Activated CD8-positive, alpha-beta T cell treated with anti-CD3 and anti-CD28 coated beads for 36 hours (primary cell): ENCODE measurements at regions not wholly inside any gene's neighbourhood (a gene's known extent, or its start where the extent isn't known, plus 50 kb on each side); places are given as distances from the start of the nearest gene placed in this dataset.

Experiments used
- ATAC-seq: fragments of 200-7000 bp; cut with Tn5 transposase; one replicate; pipeline ENCODE4 v1.10.0; 2021; ENCODE audit warnings: mild to moderate bottlenecking, moderate library complexity
- CTCF ChIA-PET: fragments of 350-600 bp; sonication (Branson Sonifier 250); formaldehyde crosslinking; loops from one replicate; lab custom pipeline; 2021; ENCODE audit warnings: antibody characterized with exemption; lab: Charles Lee
- POLR2A ChIA-PET: fragments of 350-600 bp; sonication (Branson Sonifier 250); formaldehyde crosslinking; loops from one replicate; lab custom pipeline; 2021; ENCODE audit warnings: antibody characterized with exemption; lab: Charles Lee
- DNase-seq: peaks from one replicate; pipeline ENCODE4 v3.0.0-alpha.2; 2020
- H3K27ac Mint-ChIP-seq: one replicate; pipeline ENCODE4 v1.8.0; 2021; ENCODE audit warnings: mild to moderate bottlenecking, mixed read lengths
- H3K27me3 Mint-ChIP-seq: one replicate; pipeline ENCODE4 v1.8.0; 2021; ENCODE audit warnings: mixed read lengths
- H3K36me3 Mint-ChIP-seq: one replicate; pipeline ENCODE4 v1.8.0; 2021; ENCODE audit warnings: low read depth, mixed read lengths
- H3K4me1 Mint-ChIP-seq: one replicate; pipeline ENCODE4 v1.8.0; 2021; ENCODE audit warnings: low read depth, mixed read lengths
- H3K4me3 Mint-ChIP-seq: one replicate; pipeline ENCODE4 v1.8.0; 2021; ENCODE audit warnings: mild to moderate bottlenecking, moderate library complexity, mixed read lengths
- H3K9me3 Mint-ChIP-seq: one replicate; pipeline ENCODE4 v1.8.0; 2021; ENCODE audit warnings: mixed read lengths
- intact Hi-C: fragments of 100-400 bp; cut with micrococcal nuclease; formaldehyde crosslinking; loops from one replicate; pipeline ENCODE4 v1.10.0; 2022
- TF ChIP-seq, protein P1 (sequence below): fragments of 200-600 bp; IDR thresholded peaks from one replicate; pipeline ENCODE4 v1.8.0; 2022; ENCODE audit warnings: antibody characterized with exemption, mild to moderate bottlenecking

GRCh38 chr7:52669031-52669430 is 366.4 kb upstream of the POM121L12 start:
- POLR2A ChIA-PET = no interaction called here
- DNase-seq (no peak), ATAC-seq (no peak)
- intact Hi-C loops = no loop called here
- peaks cover 7% of the 10 kb centered on the region for H3K9me3 Mint-ChIP-seq
- CTCF ChIA-PET = no interaction called here
- no peak overlapping the region for H3K27ac Mint-ChIP-seq
- H3K27me3 Mint-ChIP-seq = no peaks in the 10 kb centered on the region
- H3K4me1 Mint-ChIP-seq = no peaks in the 10 kb centered on the region
- no peak overlapping the region for H3K4me3 Mint-ChIP-seq
- no peaks in the 10 kb centered on the region for H3K36me3 Mint-ChIP-seq
- TF ChIP-seq, protein P1, sequence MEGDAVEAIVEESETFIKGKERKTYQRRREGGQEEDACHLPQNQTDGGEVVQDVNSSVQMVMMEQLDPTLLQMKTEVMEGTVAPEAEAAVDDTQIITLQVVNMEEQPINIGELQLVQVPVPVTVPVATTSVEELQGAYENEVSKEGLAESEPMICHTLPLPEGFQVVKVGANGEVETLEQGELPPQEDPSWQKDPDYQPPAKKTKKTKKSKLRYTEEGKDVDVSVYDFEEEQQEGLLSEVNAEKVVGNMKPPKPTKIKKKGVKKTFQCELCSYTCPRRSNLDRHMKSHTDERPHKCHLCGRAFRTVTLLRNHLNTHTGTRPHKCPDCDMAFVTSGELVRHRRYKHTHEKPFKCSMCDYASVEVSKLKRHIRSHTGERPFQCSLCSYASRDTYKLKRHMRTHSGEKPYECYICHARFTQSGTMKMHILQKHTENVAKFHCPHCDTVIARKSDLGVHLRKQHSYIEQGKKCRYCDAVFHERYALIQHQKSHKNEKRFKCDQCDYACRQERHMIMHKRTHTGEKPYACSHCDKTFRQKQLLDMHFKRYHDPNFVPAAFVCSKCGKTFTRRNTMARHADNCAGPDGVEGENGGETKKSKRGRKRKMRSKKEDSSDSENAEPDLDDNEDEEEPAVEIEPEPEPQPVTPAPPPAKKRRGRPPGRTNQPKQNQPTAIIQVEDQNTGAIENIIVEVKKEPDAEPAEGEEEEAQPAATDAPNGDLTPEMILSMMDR = no peak

- POLR2A ChIA-PET = no interaction called here
- ATAC-seq (no peak), DNase-seq (no peak)
- Mint-ChIP-seq H3K4me3 (no peak overlapping the region), H3K36me3 (no peaks in the 10 kb centered on the region), H3K27me3 (no peaks in the 10 kb centered on the region), H3K4me1 (no peaks in the 10 kb centered on the region), H3K27ac (no peak overlapping the region), H3K9me3 (peaks cover 7% of the 10 kb centered on the region)
- CTCF ChIA-PET = no interaction called here
- TF ChIP-seq, protein P1 = no peak
- intact Hi-C loops = no loop called here
These were observed 367.0 kb upstream of the POM121L12 start for GRCh38 chr7:52668435-52668834.

GRCh38 chr7:52659178-52659577 is 376.3 kb upstream of the POM121L12 start:
- no peaks in the 10 kb centered on the region for H3K4me1 Mint-ChIP-seq
- no peak for ATAC-seq
- H3K4me3 Mint-ChIP-seq = no peak overlapping the region
- ChIA-PET CTCF (no interaction called here), POLR2A (no interaction called here)
- H3K27me3 Mint-ChIP-seq = no peaks in the 10 kb centered on the region
- peaks cover 8% of the 10 kb centered on the region for H3K9me3 Mint-ChIP-seq
- intact Hi-C loops = no loop called here
- DNase-seq = no peak
- TF ChIP-seq, protein P1 = no peak
- H3K36me3 Mint-ChIP-seq = no peaks in the 10 kb centered on the region
- H3K27ac Mint-ChIP-seq = no peak overlapping the region

DNA sequence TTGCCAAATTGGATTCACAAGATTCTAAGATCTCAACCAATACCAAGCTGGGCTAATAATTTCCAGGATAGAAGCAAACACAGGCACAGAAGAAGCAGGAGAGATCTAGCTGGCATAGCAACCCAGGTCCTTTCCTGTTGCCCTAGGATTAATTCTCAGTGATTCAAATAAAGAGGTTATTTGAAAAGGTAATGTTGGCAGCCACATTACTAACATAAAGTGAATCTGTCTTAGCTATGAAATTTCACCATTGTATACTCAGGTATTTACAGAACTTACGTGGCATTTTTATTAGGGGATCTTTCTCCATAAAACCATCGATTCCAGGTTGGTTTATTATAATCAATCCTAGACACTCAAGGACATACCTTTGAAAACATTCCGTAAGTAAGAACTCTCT is 379.3 kb upstream of the POM121L12 start:
- POLR2A ChIA-PET = no interaction called here
- Mint-ChIP-seq H3K9me3 (peaks cover 10% of the 10 kb centered on the region), H3K36me3 (no peaks in the 10 kb centered on the region), H3K4me3 (no peak overlapping the region), H3K27ac (no peak overlapping the region), H3K27me3 (no peaks in the 10 kb centered on the region), H3K4me1 (no peaks in the 10 kb centered on the region)
- DNase-seq = no peak
- intact Hi-C loops = no loop called here
- ATAC-seq = no peak
- TF ChIP-seq, protein P1 = no peak
- CTCF ChIA-PET = no interaction called here

GRCh38 chr7:52652621-52653020 is 382.8 kb upstream of the POM121L12 start:
- POLR2A ChIA-PET = no interaction called here
- TF ChIP-seq, protein P1 = no peak
- DNase-seq = no peak
- CTCF ChIA-PET = no interaction called here
- H3K4me1 Mint-ChIP-seq = no peaks in the 10 kb centered on the region
- intact Hi-C loops = no loop called here
- no peaks in the 10 kb centered on the region for H3K36me3 Mint-ChIP-seq
- peaks cover 2% of the 10 kb centered on the region for H3K9me3 Mint-ChIP-seq
- ATAC-seq = no peak
- no peak overlapping the region for H3K4me3 Mint-ChIP-seq
- no peak overlapping the region for H3K27ac Mint-ChIP-seq
- H3K27me3 Mint-ChIP-seq = no peaks in the 10 kb centered on the region
